Ovary (tissue), 3 donors: ENCODE measurements at regions not wholly inside any gene's neighbourhood (a gene's known extent, or its start where the extent isn't known, plus 50 kb on each side); places are given as distances from the start of the nearest gene placed in this dataset.

Experiments
- CTCF ChIP-seq, 3 donors: fragments of 450-650 bp in 2 of 3; fragments of 200-600 bp in 1 of 3; IDR thresholded peaks; one replicate each; pipeline versions ENCODE4 v1.5.1 to v1.8.0; 2016 to 2022; ENCODE audit warnings: antibody characterized with exemption in 3 of 3, mild to moderate bottlenecking in 1 of 3
- EP300 ChIP-seq: sonication (generic); formaldehyde crosslinking; IDR thresholded peaks from one replicate; pipeline ENCODE4 v1.6.1; 2017; ENCODE audit warnings: antibody characterized with exemption
- POLR2A ChIP-seq: fragments of 450-650 bp; IDR thresholded peaks from one replicate; pipeline ENCODE4 v1.6.1; 2017; ENCODE audit warnings: antibody characterized with exemption, mild to moderate bottlenecking, moderate library complexity
- donor health status: DM: no; HTN: no; CAD: no.

GRCh38 chr16:52308051-52308450, 238.9 kb downstream of the TOX3 start:
- TF ChIP-seq CTCF (IDR thresholded peaks at IDR 0.05) (no peak), POLR2A (no peak), EP300 (no peak)
